HG03521 (cell line): ENCODE measurements at regions not wholly inside any gene's neighbourhood (a gene's known extent, or its start where the extent isn't known, plus 50 kb on each side); places are given as distances from the start of the nearest gene placed in this dataset.

Experiments used
- ATAC-seq: cut with Tn5 transposase; IDR thresholded peaks from one replicate; pipeline ENCODE4 v1.9.1; 2021; ENCODE audit warnings: mild to moderate bottlenecking, moderate library complexity; ENCODE audit not compliant: unreplicated experiment

DNA sequence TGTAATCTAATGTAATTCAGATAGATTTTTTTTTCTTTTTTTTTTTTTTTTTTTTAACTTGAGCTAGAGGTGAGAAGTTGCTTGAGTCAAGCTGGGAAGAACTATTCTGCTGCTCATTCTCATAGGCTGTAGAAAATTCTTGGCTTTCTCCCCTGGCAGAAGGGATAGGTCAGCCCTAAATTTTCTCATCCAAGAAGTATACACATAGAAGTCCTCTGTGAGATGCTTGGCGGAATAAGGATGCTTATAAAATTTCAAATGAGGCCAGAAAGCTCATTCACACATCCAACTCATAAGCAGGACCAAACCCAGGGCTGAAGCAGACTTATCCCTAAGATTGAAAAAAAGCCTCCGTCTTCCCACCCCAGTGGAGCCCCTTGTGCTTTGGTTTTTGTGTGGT is 572.5 kb downstream of the SQOR start:
- ATAC-seq = no peak

DNA sequence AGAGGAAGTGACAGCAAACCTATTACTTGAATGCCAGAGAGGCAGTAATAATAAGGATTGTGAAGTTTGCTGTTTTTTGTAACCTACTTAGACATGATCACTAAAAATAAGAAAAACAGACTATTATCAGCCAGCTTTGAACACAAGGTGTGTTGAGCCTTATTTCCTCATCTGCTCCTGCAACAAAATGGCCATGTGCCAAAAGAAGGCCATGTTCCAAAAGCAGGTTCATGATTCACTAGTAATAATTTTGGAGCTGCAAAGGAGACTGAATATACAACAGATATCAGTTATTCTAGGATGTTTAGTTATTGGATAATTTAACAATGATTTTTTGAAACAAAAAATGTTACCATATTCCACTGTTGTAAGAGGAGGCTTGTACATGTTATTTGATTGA is 578.7 kb downstream of the SQOR start:
- no peak for ATAC-seq

DNA sequence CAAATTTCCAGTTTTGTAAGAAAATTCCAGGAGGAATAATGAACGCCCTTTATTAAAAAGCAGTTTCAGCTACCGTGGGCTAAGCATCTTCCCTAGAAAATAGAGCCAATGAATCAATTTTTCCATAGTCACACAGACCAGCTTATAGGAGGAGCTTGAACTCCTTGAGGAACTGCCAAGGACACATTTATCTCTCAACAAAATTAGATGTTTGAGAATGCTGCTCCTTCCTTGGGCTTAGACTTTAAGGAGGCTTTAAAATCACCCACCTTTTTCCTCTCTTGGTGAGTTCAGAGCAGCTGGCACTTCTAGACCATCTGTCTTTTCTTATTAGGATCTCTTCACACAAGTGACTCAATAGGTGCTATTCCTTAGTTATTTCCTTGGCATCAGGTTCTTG is 588.0 kb downstream of the SQOR start:
- ATAC-seq = no peak

DNA sequence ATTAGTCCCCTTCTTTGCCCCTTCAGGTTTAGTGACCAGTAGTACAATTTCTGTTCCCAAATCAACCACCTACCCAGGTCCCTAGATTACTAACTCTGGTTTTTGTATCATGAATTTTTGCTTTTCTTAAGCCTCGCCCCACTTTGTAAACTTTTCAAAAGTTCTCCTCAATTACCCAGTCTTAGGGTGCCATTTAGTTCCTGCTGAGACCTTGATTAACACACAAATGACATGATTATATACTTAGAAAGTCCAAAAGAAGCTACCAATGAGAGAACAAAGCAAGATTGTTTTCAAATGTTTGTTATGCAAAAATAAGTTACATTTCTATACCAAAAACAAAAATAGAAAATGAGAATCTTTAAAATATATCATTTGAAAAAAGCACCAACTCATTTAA is 594.4 kb downstream of the SQOR start:
- no peak for ATAC-seq

DNA sequence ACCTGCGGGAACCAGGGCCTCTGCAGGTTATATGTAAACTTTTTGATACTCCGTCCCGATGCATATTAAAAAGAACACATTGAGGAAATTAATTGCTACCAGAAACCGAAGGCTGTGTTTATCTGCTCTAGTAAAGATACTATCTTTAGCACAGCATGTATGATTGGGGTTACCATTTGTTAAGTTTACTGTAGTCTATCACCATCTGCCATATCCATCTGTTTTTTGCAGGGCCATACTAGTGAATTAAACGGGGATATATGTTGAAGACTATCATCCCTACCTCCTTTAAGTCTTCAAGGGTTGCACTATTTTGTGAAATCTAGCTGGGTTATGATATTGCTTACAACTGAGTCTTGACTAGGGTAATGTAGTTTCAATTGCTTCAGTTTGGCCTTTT is 597.0 kb downstream of the SQOR start:
- ATAC-seq = no peak

DNA sequence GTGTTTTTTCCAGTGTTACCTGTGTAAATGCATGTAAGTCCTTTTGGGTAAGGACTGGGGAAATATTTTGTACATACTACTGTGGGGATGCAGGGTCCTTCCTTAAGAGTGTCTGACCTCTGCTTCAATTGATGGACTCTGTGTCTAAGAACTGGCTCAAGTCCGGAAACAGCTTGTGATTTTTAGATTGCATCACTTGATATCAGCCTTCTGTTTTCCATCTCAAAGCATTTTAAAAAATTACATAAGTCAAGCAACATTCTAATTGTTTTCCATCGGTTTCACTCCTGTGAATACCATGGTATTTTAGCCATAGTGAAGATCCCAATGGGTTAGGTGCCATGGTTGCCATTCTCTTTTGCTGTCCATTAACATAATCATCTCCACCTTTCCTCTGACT is 597.6 kb downstream of the SQOR start:
- ATAC-seq = no peak

DNA sequence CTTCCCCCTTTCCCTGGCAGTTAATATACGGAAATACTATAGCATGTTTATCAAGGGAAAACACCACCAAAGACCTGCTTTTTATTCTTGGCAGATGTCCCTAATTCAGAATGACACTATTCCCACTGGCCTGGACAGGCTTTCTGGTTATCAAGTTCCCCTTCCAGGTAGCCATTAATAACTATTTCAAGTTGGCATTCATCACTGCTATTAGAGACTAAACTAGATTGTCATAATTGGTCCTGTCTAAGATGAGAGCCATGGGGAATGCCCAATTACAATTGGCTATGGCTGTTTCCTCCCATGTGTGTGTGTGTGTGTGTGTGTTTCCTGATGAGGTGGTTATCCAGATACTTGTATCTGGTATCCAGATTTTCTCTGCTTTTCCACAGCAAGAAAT is 608.1 kb downstream of the SQOR start:
- no peak for ATAC-seq

DNA sequence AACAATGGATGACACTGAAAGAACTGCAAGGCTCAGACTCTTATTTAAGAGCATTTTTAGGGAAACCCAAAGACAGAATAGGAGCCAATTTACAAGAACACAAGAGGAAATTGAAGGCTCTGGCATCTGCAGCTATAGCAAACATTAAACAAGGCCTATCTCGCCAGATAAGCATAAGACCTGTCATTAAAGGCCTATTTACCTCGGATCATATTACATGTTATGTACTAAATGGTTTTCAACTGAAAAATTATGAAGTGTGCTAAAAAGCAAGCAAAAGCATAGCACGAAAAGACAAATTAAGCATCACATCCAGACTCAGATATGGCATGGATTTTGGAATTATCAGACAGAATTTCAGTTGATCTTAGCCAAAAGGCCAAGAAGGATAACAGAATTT is 617.1 kb downstream of the SQOR start:
- ATAC-seq = no peak

DNA sequence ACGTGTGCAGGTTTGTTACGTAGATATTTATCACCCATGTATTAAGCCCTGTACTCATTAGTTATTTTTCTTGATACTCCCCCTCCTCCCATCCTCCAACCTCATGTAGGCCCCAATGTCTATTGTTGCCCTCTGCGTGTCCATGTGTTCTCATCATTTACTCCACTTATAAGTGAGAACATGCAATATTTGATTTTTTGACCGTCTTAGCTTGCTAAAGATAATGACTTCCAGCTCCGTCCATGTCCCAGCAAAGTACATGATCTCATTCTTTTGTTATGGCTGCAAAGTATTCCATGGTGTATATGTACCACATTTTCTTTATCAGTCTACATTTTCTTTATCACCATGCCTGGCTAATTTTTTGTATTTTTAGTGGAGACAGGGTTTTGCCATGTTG is 623.2 kb downstream of the SQOR start:
- ATAC-seq = no peak

DNA sequence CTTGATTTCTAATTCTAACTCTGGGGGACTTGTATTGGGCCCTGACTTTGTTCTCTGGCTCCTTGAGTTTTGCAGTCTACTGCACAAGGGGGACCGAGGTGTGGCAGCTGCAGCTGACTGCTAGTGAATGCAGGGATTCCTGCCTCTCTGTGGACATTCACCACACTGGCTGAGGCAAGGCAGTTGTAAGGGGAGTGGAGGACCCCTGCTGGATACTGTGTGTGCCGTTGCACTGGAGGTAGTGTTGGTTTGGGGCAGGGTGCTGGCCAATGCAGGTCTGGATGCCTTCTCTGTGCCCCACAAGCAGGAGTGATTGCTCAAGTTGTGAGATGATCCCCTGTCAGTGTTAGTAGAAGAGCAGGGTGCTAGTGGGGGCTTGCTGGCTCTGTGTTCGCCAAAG is 626.1 kb downstream of the SQOR start:
- no peak for ATAC-seq

DNA sequence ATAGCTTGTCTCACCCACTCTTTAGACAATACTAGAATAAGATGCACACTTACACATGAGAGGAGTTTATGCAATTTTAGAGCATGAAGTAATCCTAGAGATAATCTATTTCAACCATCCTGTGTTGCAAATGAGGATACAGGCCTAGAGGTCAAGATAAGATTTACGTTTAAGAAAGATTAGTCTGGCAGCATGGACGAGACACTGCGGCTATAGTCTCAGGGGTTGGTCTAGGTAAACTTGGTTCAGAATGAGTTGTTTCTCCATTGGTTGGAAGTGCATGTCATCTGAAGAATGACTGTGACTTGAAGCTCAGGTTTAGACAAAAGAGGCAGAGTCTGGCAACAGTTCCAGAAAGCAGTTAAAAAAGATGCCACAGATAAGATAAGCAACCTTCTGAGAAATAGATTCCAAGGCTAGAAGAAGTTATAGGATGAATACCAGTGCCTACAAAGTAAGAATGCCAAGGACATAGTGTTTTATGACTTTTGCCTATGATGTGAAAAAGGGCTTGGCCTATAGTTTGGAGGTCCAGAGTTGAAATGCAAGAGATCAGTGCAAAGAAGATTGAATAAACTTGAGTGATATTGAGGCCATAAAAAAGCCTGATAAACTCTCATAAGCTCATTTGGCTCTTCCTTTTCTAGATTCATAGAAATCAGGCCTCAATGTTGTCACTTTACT is 631.0 kb downstream of the SQOR start:
- ATAC-seq = no peak

DNA sequence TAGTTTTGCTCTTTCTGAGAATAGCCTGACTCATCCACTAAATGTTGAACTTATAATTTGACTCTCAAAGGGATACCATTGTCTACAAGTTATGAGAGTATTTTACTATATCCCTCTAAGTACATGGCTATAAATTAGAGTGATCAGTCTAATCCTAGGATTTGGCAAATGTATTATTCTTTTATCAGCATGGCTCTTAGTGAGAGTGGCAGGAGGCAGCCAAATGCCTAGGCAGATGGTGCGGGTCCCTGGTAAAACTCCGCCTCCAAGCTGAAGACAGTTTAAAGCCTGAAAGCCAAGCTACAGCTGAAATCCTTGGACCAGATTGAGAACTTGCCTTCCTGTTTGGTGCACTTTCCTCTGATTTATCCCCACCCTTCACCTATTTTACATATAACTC is 631.8 kb downstream of the SQOR start:
- no peak for ATAC-seq

DNA sequence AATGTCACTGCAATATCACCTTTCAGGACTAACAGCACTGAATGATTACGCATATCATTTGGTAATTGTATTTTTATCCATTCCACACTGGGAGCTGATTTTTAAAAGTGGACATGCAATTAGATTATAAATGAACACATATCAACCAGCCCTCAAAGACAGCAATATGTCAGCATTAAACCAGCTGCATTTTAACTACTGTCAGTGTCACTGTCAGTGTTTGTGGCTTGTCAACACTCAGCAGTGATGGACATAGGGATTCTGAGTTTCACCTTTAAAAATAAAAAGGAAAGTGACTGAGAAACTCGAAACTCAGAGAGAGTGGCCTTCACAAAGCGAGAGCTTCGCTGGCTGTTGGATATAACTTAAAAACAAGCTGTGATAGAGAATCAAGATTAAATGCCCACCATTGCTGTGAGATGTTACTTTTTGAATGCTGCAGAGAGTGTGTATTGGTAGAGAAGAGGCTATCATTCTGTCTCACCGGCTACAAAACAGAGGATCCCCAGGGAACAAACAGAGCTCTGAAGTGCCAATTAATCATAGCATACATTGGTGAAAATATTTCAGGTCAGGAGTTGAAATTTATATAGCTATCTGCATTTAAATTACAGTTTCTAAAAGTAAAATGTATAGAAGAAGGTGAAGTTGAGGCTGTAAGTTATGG is 635.8 kb downstream of the SQOR start:
- no peak for ATAC-seq

DNA sequence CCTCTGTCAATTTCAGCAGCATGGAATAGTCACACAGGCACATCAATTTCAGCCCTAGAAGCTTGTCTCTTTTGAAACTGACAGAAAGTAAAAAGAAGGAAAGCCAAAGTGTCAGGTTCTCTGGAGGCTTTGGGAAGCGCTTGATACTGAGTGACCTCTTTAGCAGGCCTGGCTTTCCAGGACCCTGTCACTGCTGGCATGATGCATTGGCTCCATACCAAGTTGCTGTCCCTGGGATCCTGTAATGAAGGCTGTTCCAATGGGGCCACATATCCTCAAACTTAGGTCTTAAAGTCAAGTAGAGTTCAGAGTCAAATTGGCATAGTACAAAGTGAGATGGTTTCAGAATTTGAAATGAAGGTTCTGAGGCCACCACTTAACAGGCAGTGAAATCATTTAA is 640.9 kb downstream of the SQOR start:
- ATAC-seq = no peak

DNA sequence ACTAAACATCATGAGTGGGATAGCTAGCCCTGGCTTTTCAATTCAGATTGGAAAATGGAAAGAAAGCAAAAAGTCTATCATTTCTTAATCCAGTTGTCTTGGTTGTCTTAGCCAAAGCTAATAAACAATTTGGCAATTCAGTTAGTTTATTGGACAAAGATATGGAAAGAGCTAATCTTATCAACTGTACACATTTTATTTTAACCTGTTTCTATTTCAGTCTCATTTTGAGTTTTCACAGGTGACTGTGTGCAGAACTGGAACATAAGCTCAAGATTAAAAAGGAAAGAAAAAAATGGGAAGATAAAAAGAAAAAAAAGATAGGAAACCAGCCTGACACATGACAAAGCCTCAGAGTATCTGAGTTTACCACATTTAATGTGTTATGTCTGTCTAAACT is 642.6 kb downstream of the SQOR start:
- ATAC-seq = no peak

DNA sequence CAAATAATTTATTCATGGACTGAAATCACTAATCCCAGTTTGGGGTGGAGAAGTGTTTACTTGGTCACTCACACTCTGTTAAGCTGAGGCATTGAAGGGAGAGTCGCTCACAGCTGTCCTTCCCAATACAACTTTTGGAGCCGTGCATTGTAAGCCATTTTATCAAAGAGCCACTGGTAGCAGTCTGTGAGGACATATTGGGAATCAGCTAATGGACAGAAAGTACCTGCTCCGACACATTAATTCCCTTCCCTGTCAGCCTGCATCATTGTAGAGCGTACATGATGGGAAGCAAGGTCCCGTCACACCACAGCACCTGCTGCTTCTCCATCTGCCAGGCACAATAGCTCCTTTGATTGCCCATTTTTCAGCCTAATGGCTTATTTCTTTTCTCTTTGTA is 643.2 kb downstream of the SQOR start:
- no peak for ATAC-seq

DNA sequence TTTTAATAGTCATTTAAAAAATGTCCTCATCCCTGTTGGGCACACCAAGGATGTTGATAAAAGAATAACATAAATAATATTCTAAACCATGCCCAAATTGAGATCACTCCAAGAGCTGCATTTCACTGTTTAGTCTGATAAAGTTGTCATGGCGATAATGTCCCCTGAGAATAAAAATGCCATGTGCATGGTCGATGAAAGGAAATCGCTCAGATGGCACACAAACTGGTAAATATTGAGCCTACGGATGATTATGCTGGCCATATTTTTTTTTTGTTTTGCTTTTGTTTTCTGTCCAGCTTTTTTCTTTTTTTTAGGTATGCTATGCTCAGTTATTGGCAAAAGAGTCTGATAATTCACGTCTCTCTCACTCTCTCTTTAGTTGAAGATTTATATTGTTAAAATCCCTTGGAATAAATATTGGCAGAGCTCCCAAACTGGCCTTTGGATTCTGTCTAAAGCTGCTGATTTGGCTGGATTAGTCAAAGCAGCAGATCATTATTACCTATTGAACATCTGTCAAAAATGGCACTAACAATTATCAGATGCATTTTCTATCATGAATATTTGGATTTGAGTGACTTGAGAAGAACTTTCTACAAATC is 643.8 kb downstream of the SQOR start:
- no peak for ATAC-seq

DNA sequence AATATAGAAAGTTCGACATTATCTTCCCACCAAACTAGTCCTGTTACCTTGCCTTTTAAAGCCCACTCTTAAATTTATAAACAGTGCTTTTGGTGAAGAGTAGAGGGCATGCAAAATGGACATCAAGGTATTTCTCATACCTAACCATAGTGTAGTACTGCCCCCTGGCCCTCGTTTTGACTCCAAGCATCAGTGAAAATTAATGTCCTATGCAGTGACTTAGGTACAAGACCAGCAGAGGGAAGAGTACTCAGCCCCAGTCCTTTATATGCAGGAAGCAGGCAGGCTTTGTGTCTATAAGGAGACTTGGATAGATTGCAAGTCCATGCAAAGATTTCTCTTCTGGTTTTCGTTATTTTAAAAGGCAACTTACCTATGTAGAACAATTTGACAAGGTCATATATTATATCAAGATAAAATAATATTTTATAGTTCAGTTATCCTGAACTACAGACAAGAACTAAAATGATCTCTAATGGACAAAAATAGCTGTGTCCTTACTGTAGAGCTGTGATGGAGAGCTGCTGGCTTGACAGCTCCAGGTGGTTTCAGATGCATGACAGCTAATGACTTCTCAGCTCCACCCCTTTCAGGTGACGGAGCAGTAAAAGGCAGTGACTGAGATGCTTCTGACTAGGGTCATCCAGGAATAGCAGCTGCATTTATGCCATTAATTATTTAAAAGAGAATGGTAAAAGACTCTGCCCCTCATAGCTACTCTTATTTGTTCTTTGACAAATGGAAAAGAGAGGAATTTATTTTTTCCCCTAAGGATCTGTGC is 646.1 kb downstream of the SQOR start:
- no peak for ATAC-seq

DNA sequence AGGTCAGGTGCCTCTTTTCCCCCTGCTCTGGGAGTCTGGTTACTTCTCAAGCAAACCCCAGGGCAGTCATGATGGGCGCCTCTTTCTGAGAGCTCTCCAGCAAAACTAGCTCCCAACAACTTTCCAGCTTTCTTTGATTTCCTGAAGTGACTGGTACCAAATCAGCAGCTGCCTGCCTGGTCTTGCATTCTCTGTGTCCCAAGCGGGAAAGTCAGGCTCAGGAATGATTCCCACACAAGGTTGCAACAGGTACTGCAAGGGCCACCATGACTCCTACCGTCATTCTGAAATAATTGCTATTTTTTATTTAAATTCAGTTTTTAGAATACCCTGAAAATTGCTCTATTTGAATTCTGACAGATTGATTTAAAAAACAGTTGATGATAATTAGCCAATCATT is 658.7 kb downstream of the SQOR start:
- ATAC-seq = no peak

DNA sequence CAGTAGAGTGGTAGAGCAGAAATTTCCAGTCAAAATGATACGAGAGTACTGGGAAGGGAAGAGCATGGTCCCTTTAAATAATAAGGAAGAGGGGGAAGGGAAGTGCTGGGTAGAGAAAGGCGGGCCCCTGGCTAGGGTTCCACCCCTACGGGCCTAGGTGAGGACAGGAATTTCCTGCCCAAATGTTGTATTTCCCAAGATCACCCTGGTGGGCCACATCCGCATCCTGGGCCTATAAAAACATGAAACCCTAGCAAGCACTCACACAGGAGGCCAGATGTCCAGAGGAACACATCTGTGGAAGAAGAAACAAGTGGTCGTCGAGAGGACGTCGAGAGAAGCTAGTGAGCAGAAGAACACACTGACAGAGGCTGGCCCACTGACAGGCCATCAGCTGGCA is 661.2 kb downstream of the SQOR start:
- no peak for ATAC-seq

DNA sequence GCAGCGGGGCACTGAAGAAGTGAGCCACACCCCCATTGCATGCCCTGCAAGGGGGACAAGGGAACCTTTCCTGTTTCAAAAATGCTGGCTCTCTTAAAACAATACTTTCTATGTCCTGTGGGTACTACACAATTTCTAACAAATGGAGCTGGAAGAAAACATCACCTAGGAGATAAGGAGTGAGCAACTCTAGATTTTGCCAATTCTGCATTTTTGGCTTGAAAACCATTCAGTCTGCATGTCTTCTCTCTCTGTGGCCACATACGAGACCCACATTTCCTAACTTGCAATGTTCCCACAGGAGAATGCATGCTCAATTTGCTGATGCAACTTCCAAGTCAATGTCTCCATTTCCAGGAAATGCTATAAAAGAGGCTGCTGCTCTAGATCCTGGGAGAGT is 662.0 kb downstream of the SQOR start:
- no peak for ATAC-seq

DNA sequence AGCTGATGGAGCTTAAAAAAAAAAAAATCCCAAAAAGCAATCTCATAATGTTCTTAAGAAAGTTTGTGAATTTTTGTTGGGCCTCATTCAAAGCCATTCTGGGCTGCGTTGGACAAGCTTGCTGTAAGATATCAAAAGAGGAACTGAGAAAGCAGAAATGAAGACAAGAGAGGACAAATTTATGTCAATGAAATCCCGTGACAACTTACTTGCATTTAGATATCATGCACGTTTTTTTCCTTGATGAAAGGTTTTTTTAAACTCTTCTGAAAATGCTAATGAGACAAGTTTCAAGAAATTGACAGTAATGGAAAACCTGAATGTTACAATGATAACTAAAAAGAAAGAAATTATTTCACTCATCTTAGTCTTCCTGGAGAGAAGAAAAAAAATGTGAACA is 662.9 kb downstream of the SQOR start:
- no peak for ATAC-seq
